Skin epidermis (tissue), 12 donors: ENCODE measurements at regions not wholly inside any gene's neighbourhood (a gene's known extent, or its start where the extent isn't known, plus 50 kb on each side); places are given as distances from the start of the nearest gene placed in this dataset.
"Not testable (repeated sequence)": the region's sequence is repeated elsewhere in the genome, so short reads cannot be mapped to it uniquely, and the experiment has no call there.

Source experiments
- H3K27ac ChIP-seq, 21 experiments: fragments of 200-600 bp; sonication (generic) in 11 of 21; one replicate each; pipeline ENCODE4 v1.5.0; 2020; ENCODE audit warnings: mild to moderate bottlenecking in 3 of 21, inconsistent platforms in 2 of 21, moderate library complexity in 2 of 21
- H3K4me3 ChIP-seq, 7 experiments: fragments of 200-600 bp; sonication (generic) in 2 of 7; one replicate each; pipeline ENCODE4 v1.5.0; 2020; ENCODE audit warnings: inconsistent platforms in 2 of 7, mild to moderate bottlenecking in 2 of 7, moderate library complexity in 1 of 7

DNA sequence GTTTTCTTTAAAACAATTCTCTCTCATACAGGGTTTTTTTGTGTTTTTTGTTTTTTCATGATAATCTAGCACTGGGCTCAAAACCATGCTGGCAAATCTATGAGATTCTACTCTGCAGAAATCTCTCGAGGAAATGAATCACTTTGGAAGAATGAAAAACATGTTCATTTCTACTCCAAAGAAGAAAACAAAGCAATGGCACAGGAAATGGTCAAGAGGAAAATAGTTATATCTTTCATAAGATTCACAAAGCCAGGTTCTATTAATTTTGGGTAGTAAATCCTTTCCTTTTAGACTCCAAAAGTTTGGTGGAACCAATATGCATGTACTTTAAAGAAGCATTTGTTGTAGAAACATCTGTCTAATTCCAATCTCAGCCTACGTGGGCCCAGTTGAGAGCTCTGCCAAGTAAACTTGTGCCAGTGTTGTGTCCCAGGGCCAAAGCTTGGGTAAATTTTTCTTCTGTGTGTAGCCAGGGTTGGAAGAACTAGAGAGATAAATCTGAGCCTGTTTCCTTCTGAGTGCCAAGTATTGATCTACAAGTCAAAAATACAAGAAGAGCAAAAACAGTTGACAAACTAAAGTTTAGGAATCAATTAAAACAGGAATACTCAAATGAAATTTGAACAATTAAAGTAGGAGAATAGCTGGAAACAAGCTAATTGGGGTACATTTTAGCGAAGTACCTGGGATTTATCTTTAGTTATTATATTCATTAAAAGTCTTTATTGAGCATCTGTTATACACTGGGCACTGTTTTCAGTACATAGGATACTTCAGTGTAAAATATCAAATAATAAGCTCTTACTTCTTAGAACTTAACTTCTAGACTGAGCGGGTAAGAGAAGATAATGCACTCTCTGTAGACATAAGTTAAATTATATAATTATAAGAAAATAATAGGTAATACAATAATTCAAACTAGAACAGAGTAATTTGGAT, 657.5 kb upstream of the NECTIN3 start:
- peak overlapping the region in 6 of 21 experiments; percentile 6 to 75 (median 20) for H3K27ac ChIP-seq
- no peak overlapping the region for H3K4me3 ChIP-seq

DNA sequence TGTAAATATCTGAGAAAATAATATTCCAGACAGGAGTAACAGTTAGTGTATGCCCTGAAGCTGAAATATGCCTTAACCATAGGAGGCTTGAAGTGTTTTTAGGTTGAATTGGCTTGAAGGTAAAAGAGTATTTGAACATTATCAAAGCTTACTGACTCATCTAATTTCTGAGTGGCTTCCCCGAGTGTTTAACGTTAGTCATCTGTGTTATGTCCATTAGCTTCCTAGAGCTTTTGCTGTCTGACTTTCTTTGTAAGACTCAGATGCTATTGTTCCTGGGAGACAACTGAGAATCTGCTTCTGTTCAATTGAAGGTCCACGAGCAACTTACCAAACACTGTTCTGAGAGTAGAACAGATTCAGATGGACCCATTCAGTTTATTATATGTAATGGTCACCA, 656.8 kb upstream of the NECTIN3 start:
- Histone ChIP-seq H3K4me3 (no peak overlapping the region), H3K27ac (peak overlapping the region in 2 of 21 experiments; percentile 33 to 75)

DNA sequence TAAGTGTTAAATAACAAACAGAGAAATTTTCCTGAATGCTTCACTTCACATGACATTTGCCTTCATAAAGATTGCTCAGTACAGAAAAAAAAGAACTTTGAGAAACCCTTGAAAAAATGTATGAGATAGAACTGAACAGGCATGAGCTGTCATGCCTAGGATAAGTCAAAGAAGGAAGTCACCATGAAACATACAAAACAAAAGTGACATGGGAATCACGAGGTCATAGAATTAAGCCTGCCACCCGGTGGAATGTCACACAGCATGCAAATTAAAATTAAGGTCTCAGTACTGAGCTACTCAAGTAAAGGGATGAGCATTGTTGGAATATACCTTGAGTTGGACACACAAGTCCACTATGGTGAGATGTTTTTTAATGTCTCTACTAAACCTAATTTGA, 652.5 kb upstream of the NECTIN3 start:
- Histone ChIP-seq H3K27ac (no peak overlapping the region), H3K4me3 (no peak overlapping the region)

DNA sequence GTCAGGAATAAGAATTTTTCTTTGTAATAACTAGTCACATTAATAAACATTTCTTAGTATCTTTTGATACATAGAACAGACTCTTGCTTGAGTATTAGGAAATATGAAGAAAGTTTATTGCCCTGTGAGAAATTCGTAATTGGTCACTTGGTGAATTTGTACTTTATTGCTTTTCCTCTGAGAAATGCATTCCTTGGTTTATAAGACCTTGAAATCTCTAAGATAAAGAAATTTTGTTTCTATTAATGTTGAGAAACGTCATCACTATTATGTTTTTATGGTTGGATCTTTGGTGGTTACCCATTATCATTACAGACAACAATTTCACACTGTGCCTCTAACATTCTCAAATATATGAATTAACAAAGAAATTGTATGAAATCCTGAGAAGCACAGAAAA, 652.0 kb upstream of the NECTIN3 start:
- no peak overlapping the region for H3K27ac ChIP-seq
- H3K4me3 ChIP-seq = no peak overlapping the region

DNA sequence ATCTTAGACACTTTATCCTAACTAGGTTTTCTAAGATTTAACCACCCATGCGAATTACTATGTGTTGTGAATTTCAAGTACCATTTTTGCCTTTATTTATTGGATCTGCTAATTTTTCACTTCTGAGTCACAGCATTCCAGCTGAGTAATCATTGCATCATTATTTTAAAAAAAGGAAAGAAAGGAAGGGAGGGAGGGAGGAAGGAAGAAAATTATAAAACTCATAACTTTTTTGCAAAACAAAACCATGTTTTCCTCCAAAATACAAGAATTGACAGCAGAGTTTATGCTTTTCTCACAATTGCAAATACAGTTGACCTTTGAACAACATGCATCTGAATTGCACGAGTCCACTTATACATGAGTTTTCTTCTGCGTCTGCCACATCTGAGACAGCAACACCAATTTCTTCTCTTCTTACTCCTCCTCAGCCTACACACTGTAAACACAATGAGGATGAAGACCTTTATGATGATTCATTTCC, 651.4 kb upstream of the NECTIN3 start:
- H3K4me3 ChIP-seq = no peak overlapping the region
- H3K27ac ChIP-seq = no peak overlapping the region

DNA sequence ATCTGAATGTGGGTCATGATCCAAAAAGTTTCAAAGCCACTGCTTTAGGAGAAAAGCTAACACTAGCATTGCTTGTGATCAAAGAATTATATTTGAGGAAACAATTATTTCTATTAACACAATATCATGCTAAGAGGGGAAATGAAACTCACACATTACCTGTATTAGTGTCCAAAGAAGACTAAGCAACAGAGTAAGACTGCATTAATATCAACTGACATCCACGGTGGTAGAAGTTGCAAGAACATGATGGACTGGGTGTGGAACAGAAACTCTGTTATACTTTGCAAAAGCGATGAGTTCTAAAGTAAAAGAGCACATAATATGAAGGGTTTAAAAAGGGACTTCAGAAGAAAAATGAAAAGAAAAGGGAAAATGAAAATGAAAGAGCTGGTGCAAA, 648.3 kb upstream of the NECTIN3 start:
- no peak overlapping the region for H3K4me3 ChIP-seq
- no peak overlapping the region for H3K27ac ChIP-seq

DNA sequence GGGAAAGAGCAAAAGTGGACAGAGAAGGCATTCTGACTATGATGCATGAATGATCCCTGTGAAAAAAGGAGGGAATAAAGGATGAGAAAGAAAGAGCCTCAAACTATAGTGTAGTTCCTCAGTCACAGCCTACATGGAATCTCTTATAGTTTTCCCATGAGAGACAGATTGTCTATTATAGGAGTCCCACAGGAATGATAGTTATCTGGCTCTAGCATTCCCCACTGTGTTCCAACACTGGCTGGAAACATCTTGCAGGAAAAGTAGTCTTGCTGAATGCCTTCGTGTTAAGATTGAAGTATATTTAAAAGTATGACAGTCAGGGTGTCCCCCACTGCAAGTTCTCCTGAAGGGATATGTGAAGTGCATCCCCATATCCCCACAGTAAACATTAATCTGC, 641.5 kb upstream of the NECTIN3 start:
- Histone ChIP-seq H3K27ac (no peak overlapping the region), H3K4me3 (no peak overlapping the region)

DNA sequence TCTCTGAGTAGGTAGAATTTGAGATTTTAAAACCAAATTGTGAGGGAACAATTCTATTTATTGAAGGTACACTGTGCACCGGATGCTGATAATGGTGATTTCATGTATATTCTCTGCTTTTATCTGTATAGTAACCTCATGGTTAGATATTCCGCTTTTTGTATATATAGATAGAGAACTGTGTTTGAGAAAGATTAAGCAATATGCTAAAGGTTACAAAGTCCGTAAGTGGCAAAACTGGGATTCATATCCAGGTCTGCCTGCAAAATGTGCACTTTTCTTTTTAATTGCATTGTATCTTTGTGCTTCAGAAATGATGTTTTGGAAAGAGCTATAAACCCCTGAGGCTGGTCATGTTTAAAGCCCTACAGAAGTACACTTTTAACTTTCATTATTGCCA, 635.4 kb upstream of the NECTIN3 start:
- H3K27ac ChIP-seq = no peak overlapping the region
- H3K4me3 ChIP-seq = no peak overlapping the region

DNA sequence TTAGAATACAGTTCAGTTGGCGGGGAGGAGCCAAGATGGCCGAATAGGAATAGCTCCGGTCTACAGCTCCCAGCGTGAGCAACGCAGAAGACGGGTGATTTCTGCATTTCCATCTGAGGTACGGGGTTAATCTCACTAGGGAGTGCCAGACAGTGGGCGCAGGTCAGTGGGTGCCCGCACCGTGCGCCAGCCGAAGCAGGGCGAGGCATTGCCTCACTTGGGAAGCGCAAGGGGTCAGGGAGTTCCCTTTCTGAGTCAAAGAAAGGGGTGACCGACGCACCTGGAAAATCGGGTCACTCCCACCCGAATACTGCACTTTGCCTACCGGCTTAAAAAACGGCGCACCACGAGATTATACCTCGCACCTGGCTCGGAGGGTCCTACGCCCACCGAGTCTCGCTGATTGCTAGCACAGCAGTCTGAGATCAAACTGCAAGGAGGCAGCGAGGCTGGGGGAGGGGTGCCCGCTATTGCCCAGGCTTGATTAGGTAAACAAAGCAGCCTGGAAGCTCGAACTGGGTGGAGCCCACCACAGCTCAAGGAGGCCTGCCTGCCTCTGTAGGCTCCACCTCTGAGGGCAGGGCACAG, 631.5 kb upstream of the NECTIN3 start:
- not testable (repeated sequence) for H3K27ac ChIP-seq
- peak overlapping the region in 1 of 7 experiments; percentile 7 for H3K4me3 ChIP-seq

DNA sequence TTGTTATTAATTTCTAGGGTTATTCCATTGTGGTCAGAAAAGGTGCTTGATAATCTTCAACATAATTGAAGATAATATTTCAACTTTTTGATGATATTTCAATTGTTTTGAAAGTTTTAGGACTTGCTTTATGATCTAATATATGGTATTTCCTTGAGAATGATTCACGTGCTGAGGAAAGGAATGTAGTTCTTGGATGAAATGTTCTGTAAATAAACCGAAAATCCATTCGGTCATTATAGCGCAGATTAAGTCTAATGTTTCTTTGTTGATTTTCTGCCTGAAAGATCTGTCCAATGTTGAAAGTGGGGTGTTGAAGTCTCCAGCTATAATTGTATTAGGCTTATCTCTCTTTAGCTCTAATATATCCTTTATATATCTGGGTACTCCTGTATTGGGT, 617.5 kb upstream of the NECTIN3 start:
- Histone ChIP-seq H3K4me3 (no peak overlapping the region), H3K27ac (no peak overlapping the region)

DNA sequence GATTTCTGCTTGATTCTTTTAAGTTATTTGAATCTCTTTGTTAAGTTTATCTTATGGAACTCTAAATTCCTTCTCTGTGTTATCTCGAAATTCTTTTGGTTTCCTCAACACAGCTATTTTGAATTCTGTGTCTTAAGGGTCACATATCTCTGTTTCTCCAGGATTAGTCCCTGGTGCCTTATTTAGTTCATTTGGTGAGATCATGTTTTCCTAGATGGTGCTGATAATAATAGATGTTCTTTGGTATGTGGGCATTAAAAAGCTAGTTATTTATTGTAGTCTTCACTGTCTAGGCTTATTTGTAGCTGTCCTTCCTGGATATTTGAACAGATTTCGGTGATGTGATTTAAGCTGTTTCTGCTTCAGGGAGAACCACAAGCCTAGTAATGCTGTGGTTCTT, 615.6 kb upstream of the NECTIN3 start:
- H3K27ac ChIP-seq = no peak overlapping the region
- H3K4me3 ChIP-seq = no peak overlapping the region

DNA sequence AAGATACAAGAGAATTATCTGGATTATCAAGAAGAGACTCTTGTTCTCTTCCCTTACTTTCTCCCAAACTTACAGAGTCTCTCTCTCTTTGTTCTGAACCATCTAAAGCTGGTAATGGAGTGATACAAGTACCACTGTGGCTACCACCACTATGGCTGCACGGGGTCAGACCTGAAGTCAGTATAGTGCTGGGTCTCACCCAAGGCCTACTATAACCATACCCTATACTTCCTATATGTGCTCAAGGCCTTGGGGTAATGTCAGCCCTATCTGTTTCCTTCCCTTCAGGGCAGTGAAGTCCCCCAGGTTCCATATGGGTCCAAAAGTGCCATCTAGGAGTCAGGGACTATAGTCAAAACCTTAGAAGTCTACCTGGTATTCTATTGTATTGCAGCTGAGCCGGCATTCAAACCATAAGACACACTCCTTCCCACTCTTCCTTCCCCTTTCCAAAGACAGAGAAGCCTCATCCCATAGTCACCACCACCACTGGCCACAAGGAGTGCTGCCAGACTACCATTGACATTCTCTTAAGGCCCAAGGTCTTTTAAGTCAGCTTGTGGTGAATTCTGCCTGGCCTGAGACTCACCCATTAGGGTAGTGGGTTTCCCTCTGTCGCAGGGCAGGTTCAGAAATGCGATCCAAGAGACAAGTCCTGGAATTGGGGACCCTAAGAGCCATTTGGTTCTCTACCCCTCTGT, 615.0 kb upstream of the NECTIN3 start:
- Histone ChIP-seq H3K4me3 (no peak overlapping the region), H3K27ac (no peak overlapping the region)

DNA sequence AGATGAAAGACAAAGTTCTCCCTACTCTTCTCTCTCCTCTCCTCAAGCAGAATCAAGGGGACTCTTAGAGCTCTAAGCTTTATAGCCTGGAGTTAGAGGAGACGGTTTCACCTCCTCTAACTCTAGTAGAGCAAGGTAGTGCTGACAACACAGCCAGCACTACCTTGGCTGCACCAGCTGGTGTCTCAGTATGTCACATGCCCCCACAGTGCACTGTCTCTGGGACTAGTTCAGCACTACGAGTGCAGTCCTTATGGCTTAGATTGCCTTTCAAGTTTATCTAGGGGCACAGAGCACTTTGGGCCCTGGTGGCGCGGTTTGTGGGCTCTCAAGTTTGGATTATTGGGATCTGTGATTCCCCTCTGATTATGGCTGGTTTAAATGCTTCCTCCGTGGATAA, 614.1 kb upstream of the NECTIN3 start:
- H3K27ac ChIP-seq = no peak overlapping the region
- H3K4me3 ChIP-seq = no peak overlapping the region

DNA sequence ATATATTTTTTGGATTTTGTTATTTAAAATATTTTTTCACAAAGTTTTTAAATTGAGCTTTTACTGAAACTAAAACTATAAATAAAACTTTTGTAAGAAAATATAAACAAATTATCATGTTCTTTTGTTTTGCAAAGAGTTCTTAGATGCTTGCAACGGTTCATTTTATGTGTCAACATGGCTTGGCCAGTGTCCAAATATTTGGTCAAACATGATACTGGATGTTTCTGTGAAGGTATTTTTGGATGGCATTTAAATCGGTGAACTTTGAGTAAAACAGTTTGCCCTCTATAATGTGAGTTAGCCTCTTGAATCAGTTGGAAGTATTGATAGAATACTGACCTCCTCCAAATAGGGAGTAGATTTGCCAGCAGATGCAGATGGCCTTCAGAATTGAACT, 612.6 kb upstream of the NECTIN3 start:
- Histone ChIP-seq H3K4me3 (no peak overlapping the region), H3K27ac (no peak overlapping the region)

DNA sequence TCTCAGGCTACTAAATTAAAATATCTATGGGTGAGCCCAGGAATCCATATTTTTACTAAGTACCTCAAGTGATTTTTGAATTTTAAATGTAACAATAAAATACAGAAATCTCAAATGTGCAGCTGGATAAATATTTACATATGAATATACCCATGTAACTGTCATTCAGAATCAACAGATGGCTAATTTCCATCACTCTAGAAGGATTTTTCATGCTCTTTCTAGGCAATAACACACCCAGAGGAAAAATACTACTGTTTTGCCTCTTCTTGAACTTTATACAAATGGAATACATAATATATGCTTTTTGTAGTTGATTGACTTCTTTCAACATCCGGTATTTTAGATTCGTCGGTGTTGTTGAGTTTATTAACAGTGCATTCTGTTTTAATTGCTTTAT, 601.3 kb upstream of the NECTIN3 start:
- Histone ChIP-seq H3K4me3 (no peak overlapping the region), H3K27ac (no peak overlapping the region)

DNA sequence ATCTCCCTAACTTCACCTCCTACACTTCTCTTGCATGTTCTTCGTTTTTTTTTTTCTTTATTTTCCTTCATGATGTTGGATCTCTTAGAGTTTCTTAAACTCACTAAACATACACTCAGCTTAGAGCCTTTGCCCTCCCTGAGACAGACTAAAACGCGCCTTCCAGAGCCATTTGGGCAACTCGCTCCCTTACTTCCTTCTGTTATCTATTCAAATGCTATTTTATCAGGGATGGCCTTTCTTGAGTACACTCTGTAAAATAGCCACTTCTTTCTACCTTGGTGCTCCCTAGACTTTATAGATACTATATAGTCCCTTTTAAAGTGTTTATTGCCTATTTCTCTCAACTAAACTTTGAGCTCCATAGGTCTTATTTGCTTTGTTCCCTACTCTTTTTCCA, 598.2 kb upstream of the NECTIN3 start:
- Histone ChIP-seq H3K4me3 (no peak overlapping the region), H3K27ac (no peak overlapping the region)

DNA sequence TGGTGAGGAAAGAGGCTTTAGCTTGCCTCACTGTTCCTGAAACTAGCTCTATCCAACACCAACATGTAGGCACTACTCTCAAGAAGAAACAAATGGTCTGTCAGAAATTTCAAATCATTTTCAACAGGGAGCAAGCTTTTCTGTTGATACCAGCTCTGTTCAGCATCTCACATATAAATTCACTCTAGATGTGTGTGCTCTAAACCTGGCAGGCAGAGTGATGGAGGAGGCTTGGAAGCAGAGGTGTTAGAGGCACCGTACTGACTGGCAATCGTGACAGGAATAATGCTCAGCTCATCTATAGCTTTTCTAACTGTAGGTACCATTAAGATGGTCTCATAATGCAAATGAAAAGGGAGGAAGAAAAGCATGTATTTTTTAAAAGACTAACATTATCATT, 597.2 kb upstream of the NECTIN3 start:
- Histone ChIP-seq H3K4me3 (no peak overlapping the region), H3K27ac (no peak overlapping the region)

DNA sequence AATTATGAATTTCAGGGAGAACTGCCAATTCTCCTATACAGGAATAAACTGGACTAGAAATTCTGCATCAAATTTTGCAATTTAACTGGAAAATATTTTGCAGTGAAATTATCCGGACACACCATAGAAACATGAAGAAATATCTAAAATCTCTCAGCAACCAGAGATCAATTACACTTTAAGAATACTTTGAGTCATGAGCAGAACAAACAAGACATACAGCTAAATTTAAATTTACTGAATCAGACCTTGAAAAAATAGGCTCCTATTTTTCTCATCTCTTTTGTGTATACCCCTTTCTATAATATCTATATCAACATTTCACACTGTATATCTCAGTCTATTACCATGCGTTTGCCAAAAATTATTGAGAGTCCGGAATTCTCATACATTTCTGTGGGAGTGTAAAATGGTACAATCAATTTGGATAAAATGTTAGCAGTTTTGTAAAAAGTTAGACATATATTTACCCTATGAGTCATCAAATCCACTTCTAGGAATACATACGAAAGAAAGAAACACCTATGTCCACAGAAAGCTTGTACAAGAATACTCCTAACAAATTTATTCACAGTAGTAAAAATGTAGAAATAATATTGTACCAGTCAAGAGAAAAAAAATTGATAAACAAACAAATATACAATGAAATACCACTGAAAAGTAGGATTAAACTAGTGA, 593.1 kb upstream of the NECTIN3 start:
- no peak overlapping the region for H3K4me3 ChIP-seq
- H3K27ac ChIP-seq = no peak overlapping the region

DNA sequence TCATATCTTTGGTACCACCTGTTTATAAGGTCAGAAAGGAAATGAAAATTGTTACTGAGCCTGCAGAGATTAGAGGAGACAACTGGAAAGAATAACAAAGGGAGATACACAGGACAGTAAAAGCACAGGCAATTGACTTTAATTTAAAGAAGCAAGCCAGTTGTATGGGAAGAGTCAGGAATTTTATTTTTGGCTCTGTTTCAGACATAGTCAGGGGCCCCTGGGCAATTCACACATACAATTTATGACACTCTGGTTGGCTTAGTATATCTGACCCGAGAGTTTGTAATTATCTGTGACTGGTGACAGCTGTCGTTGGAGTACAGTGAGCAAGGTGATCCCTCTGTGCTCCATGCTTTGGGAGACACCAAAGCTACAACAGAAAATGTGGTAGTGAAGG, 591.9 kb upstream of the NECTIN3 start:
- no peak overlapping the region for H3K4me3 ChIP-seq
- no peak overlapping the region for H3K27ac ChIP-seq

DNA sequence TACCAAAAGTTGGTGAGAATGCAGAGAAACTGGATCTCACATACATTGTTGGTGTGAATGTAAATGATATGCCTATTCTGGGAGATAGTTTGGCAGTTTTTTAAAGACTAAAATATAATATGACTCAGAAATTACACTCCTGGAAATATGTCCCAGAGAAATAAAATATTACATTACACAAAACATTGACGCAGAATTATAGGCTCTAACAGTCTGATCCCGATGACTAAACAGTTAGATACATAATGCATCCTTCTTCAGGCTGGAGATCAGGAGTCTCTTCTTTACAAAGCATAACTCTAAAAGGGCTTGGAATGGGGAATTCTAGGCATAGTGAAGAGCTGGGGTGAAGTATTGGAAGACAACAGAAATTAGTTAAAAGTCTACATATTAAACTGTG, 586.2 kb upstream of the NECTIN3 start:
- Histone ChIP-seq H3K27ac (no peak overlapping the region), H3K4me3 (no peak overlapping the region)
